HUDEP-2 (cell line): ENCODE measurements at regions not wholly inside any gene's neighbourhood (a gene's known extent, or its start where the extent isn't known, plus 50 kb on each side); places are given as distances from the start of the nearest gene placed in this dataset.
"Not testable (repeated sequence)": the region's sequence is repeated elsewhere in the genome, so short reads cannot be mapped to it uniquely, and the experiment has no call there.

Source experiments
- DNase-seq, 76 experiments: peaks; one replicate each; lab custom pipeline; 2025; ENCODE audit not compliant: unreplicated experiment in 76 of 76; lab: John Stamatoyannopoulos, UW

DNA sequence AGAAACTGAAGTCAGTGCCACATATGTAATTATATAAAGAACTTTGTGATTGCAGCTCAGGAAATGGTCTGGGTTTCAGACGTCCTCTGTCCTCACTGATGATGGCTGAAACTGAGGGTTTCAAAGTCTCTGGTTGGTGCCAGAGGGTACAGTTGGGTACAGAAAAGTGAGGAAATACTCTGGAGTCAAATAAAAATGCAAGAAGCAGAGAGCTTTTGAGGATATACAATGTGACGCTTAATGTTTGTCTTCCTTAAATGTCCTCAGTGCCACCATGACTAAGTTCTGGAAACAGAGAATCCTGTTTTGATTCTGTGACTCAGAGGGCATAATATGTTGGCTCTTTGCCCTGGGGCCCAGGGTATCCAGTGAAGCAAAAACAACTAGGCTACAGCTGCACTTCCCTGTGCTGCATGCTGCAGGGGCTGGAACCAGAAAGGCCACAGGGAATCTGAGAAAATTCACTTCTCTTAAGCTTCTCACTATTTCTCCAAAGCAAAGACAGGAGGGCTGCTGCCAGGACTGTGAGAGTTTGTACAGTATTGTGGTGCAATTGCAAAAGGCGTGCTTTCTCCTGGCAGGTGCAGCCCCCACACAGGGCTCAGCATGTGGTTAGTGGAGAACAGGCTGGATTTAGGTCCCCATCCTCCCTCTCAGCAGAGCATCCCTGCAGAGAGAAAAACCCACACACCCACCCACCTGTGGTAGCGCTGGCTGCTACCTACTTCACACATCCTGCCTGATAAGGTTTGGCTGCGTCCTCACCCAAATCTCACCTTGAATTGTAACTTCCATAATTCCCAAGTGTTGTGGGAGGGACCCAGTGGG, 169.5 kb upstream of the SVIL start:
- no peak for DNase-seq

DNA sequence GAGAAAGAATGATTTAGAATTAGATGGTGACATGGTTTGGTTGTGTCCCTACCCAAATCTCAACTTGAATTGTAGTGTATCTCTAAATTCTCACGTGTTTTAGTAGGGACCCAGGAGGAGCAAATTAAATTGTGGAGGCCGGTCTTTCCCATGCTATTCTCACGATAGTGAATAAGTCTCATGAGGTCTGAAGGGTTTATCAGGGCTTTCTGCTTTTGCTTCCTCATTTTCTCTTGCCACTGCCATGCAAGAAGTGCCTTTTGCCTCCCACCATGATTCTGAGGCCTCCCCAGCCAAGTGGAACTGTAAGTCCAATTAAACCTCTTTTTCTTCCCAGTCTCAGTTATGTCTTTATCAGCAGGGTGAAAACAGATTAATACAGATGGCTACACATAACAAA, 167.4 kb upstream of the SVIL start:
- no peak for DNase-seq

DNA sequence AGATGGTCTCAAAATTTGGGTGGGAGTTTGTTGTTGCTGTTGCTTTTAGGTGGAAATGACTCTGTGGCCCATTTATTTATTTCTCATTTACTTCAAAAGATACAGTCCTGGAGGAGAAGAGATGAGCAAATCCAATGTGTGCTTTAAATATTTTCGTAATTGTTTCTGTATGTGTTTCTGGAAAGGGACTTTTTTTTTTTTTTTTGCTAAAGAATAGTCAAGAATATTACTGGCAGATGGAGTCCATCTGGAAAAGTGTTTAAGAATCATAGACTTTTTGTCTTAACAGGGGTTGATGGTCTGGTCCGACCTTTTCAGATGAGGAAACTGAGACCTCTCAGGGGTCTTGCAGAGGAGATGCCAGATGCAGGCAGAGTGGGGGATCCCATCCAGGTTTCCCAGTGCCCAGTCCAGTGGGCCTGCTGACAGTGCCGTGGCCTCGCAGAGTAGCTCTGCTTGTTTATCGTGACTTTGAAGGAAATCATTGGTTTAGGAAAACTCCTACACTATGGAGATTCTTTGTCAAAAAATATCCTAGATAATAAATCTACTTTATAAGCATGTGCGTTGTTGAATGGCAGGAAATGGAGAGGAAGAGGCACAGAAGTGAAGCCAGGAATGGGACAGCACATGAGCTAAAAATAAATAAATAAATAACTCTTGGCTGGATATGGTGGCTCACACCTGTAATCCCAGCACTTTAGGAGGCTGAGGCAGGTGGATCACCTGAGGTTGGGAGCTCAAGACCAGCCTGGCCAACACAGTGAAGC, 164.3 kb upstream of the SVIL start:
- no peak for DNase-seq

DNA sequence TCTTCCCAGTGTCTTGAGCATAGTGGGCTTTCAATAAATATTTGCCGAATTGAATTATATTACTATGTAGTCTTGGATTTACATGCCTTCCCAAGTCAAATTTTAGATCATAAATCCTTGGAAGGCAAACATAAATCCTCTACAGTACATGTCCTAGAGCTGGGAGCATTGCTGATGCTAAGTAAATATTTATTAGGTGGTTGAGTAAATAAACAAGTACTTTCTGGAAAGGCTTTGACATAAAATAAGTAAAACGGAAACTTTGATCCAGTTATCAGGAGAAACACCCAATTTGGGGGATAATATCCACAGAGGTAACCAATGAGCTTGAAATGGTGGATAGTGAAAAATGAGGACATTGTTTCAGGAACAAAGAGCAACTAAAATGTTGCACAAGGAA, 162.8 kb upstream of the SVIL start:
- DNase-seq: no peak

DNA sequence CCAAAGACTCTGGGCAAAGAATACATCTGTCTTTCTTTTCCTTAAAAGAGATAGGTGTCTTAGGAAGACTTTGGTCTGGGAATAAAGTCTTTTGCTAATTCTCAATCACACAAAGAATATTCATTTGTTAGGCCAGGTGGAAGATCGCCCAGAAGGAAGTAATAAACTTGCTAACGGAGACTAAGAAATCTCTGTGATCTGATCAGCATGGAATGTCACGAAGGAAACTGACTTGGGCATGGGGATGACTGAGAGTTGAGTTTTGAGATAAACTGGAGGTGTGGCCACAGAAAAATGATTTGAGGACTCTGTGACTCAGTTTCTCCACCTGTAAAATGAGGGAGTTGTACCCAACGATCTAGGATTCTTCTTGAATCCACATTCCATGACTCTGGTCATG, 161.1 kb upstream of the SVIL start:
- DNase-seq: no peak

DNA sequence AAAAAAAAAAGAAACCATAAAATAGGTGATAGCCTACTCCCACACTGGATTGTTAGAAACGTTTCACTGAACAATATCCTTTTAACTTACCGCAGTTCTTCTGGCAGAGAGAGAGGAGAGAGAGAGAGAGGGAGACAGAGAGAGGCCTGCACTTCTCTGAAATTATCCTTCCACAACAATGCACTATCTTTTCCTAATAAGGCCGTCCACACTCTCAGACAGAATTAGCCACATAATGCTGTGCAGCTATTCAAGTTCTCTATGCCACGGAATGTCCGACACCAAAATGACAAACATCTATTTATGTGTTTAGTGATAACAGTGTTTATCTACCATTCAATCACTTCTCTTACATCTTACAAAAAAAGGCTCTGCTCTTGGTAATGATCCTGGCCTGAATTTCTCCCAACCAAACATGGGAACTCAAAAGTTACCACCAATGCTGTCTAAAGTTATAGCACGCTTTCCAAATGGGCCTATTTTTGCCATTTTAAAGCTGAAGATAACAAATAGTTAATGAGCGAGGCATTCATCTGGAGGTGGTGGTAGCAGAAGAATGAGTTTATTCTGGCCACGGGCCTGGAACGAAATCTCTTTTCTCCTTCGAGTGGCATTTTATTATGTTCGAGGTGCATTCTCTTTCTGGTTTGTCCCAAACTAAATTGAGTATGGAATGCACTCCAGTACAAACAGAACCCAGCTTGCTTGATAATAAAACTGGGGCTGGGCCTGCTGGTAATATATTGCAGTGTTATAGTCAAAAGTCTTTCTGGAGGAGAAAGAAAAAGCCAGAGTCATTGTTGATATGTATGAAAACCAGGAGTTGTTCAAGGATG, 160.2 kb upstream of the SVIL start:
- DNase-seq: no peak

DNA sequence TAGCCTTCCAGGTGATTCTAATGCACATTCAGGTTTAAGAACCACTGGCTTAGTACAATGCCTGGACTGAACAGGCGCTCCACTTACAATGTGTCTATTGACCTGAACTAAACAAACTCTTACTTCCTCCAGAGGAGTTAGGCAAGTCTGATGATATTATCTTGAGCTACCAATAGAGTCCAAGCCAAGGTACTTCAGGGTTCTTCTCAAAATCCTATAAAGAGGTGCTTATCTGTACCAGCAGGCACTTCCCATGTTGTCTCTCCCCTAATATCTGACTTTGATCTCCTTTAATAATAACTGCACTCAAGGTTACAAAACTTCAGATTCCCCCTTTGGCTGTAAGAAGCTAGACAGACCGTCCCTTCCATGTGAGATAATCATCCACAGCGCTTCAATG, 157.0 kb upstream of the SVIL start:
- no peak for DNase-seq

DNA sequence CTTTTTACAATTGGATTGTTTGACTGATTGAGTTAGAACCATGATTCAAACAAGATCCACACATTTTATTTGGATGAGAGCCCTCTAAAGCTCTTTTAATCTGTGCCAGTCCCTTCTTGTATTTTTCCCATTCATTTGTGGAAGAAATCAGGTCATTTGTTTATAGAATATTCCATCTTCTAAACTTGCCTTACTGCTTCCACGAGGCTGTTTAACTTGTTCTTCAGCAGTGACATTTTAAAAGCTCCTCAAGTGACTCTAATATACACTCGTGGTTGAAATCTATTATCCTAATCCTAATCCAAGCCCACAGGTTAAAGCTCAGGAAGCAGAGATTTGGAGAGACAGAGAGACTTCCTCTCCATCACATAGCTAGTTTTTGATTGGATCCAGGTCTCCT, 155.4 kb upstream of the SVIL start:
- DNase-seq: no peak

DNA sequence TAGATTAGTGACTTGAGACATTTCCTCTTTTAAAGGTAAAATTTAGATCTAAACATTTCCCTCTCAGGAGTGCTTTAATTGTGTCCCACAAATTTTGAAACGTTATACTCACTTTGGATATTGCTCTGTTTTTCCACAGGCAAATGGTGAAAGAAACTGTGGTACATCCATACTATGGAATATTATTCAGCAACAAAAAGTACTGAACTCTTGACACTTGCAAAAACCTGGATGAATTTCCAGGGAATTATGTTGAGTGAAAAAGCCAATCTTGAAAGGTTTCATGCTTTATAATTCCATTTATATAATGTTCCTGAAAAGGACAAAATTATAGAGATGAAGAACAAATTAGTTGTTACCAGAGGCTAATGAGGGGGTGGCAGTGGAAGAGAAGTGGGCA, 153.3 kb upstream of the SVIL start:
- no peak for DNase-seq

DNA sequence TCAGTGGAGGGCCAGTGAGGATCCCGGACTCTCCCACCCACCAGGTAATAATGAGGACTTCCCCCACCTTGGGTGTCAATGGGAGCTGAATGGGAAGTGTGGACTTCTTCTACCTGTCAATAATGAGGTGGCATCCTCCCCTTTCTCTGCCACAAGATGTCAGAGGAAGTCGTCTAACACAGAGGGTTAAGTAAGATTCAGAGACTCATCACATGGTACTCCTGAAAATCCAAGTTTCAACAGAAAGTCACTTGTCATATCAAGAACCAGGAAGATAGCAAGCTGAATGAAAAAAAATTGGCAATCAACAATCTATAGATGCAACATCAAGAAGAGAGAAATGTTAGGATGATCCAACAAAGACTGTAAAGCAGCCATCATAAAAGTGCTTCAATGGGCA, 150.9 kb upstream of the SVIL start:
- DNase-seq: no peak

DNA sequence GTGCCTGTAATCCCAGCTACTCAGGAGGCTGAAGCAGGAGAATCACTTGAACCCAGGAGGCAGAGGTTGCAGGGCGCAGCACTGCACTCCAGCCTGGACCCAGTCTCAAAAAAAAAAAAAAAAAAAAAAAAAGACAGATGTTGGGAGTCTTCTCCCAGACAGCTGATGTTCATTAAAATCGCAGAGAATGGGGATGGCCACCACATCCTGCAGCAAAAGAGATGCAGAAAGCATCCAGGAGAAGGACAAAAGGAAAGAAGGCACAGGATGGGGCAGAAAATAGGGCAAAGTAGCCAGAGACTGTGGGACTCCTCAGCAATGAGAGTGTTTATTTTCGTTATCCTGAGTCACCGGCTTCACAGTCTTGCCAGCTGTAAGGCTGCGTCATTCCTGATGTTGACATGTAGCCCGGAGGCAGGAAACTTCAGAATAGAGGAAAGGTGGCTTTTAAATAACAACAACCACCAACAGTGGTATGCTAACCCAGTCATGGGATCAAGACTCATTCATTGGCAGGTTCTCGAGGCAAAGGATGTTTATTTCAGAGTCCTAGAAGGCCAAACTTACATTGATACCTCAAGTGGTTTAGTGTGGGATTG, 149.5 kb upstream of the SVIL start:
- no peak for DNase-seq

DNA sequence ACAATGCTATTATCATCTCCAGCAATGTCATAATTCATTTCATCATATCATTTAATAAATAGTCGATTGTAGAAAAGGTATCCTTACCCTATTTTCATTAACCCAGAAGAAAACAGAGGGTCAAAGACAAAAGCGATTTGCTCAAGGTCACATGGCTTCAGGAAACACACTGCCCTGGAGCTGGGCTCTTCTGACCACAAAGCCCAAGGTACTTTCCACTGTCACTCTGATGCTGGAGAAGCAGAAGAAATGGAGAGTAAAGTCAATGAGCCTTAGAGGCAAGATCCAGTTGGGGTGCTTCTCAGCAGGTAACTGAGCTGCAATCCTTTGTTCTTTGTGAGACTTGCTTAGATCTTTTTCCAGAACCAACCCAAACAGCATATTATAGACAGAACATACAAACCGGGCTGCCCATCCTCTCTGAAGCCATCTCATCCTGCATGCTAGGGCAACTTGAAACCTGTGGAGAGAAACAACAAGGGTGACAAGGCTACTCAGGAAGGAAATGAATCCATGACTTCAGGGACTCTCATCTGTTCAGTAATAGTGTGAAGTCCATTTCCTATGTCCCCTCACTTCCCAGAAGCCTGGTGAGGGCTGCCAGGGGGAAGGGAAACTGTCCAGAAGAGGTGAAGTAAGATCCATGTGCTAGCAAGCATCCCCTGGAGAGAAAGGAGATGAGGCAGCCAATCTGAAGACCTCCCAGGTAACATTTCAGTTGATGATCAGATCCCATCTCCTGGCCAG, 148.6 kb upstream of the SVIL start:
- no peak for DNase-seq

DNA sequence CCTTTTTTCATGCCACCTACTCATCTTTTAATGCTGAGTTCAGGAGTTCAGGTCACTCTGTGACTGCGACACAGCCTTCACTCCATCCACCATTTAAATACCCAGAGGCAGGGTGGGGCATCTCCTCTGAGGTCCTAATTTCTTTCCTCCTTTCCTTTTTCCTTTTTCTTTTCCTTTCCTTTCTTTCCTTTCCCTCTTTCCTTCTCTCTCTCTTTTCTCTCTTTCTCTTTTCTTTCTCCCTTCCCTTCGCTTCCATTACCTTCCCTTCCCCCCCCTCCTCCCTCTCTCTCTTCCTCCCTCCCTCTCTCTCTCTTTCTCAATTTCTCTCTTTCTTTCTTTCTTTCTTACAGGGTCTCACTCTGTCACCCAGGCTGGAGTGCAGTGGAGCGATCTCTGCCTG, 145.9 kb upstream of the SVIL start:
- DNase-seq: no peak

DNA sequence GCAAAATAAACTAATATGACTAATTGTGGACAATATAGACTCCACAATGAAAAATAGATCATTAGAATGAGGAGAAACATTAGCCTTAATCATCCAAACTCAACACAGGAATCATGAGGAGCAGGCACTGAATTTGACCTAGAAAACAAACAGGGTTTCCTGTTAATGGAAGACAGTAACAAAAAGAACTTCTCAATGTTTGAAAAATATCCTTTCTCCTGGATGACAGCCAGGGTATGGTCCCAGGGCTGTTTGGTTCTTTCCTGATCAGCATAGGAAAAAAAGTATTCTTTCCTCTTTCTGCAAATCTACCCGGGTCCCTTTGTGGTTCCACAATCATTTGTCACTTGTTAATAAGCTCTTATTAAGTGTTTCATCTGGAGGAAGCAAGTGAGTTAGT, 145.3 kb upstream of the SVIL start:
- no peak for DNase-seq

DNA sequence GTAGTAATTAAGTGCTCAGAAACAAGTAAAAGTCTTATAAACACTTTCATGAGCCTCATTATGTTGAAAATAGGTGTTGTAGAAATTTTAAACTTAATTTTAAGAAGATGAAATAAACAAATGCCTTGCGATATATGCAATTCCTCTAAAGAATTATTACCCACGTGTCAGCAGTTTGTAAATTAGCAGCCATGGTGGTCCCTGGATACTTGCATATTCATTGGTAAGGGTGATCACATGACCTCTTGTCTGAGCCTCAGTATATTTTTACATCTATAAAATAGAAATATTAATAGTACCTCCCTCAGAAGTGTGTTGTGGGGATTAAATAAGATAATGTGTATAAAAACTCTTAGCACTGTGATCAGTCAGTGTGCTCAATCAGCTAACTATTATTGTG, 141.5 kb upstream of the SVIL start:
- DNase-seq: no peak

DNA sequence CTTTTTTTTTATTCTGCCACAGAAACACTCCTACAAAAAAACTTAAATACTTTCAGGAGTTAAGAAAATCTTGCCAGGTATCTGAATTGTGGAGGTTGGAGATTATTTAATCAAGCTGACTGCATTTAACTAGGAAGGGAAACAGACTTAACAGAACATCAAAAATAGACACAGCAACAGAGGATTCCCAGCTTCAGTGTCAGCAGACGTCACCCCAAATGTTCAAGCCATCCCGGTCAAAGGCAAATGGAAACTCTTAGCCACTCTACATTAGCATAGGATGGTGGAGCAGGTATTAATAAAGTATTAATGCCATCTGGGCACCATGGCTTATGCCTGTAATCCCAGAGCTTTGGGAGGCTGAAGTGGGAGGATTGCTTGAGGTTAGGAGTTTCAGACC, 139.7 kb upstream of the SVIL start:
- DNase-seq: no peak

DNA sequence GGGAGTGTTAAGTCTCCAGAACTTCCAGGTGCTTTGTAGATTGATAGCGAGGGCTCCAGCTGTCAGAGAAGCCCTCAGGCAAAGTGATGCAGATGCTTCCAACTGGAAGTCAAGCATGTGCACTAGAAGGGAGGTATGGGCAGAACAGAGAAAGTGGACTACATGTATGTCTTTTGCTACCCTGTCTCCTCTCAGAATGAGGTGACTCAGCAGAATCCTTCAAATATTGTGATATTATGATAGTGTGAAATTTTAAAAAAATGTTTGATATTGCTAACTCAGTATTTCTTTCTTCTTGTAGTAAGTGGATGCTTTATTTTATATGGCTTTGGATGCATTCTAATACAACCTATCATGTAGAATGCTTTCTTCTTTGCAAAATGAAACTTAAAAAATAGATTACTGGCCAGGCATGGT, 138.9 kb upstream of the SVIL start:
- DNase-seq: no peak

DNA sequence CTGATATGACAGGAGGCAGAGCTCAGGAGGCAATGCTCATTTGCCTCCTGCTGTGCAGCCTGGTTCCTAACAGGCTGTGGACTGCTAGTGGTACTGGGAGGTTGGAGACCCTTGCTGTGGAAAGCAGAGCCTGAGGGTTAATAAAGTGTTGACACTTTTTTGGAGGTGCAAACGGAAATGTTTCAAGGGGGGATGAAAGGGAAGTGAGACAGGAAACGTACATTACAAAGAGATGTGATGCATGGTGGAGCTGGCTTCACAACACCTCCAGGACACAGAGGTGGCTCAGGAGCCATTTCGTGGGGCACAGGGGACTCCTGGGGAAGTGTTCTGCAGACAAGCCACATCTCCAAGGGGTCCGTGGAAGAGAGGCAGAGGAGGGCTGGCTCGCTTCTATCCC, 137.6 kb upstream of the SVIL start:
- no peak for DNase-seq

DNA sequence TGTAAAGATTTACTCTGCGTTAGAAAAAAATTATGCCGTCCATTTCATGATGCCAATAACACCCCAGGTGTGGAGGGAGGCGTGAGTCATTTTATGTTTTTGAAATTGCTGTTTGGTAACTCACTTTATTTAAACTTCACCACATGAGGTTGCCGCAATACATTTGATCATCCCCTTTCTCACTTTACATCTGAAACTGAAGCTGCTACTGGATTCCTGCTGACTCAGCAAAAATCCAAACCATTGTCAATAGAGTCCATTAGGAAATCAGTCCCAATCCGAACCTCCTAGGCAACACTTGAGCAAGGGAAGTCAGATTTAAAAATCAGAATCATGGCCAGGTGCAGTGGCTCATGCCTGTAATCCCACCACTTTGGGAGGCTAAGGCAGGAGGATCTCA, 136.6 kb upstream of the SVIL start:
- no peak for DNase-seq

DNA sequence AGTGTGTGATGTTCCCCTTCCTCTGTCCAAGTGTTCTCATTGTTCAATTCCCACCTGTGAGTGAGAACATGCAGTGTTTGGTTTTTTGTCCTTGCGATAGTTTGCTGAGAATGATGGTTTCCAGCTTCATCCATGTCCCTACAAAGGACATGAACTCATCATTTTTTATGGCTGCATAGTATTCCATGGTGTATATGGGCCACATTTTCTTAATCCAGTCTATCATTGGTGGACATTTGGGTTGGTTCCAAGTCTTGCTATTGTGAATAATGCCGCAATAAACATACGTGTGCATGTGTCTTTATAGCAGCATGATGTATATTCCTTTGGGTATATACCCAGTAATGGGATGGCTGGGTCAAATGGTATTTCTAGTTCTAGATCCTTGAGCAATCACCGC, 134.5 kb upstream of the SVIL start:
- not testable (repeated sequence) for DNase-seq
